GM21723 (cell line): ENCODE measurements at regions not wholly inside any gene's neighbourhood (a gene's known extent, or its start where the extent isn't known, plus 50 kb on each side); places are given as distances from the start of the nearest gene placed in this dataset.

Source experiments
- ATAC-seq: cut with Tn5 transposase; IDR thresholded peaks from one replicate; pipeline ENCODE4 v1.9.1; 2021; ENCODE audit warnings: mild to moderate bottlenecking, moderate library complexity; ENCODE audit not compliant: unreplicated experiment

GRCh38 chr10:121096617-121097431 lies 245.7 kb downstream of the WDR11 start:
- ATAC-seq = no peak

- no peak for ATAC-seq
Observed at GRCh38 chr10:121098211-121098610, 247.0 kb downstream of the WDR11 start.

- no peak for ATAC-seq
Observed at GRCh38 chr10:121098751-121099150, 247.6 kb downstream of the WDR11 start.

GRCh38 chr10:121099181-121099580 lies 248.0 kb downstream of the WDR11 start:
- no peak for ATAC-seq

- no peak for ATAC-seq
Observed at GRCh38 chr10:121099592-121099991, 248.4 kb downstream of the WDR11 start.

GRCh38 chr10:121101561-121101960 lies 250.4 kb downstream of the WDR11 start:
- ATAC-seq = no peak

GRCh38 chr10:121102706-121103105 lies 251.5 kb downstream of the WDR11 start:
- no peak for ATAC-seq

- ATAC-seq = no peak
Observed at GRCh38 chr10:121104476-121105111, 253.4 kb downstream of the WDR11 start.

GRCh38 chr10:121106611-121107010 lies 255.4 kb downstream of the WDR11 start:
- ATAC-seq = no peak

- no peak for ATAC-seq
Observed at GRCh38 chr10:121108051-121108450, 256.9 kb downstream of the WDR11 start.

GRCh38 chr10:121110369-121110768 lies 259.2 kb downstream of the WDR11 start:
- ATAC-seq = no peak

- ATAC-seq = no peak
Observed at GRCh38 chr10:121112136-121112535, 261.0 kb downstream of the WDR11 start.

- ATAC-seq = no peak
Observed at GRCh38 chr10:121112579-121113384, 261.6 kb downstream of the WDR11 start.

- ATAC-seq = no peak
Observed at GRCh38 chr10:121113385-121113696, 262.2 kb downstream of the WDR11 start.

GRCh38 chr10:121113911-121114310 lies 262.7 kb downstream of the WDR11 start:
- no peak for ATAC-seq

- no peak for ATAC-seq
Observed at GRCh38 chr10:121115154-121115553, 264.0 kb downstream of the WDR11 start.

- no peak for ATAC-seq
Observed at GRCh38 chr10:121121462-121121861, 270.3 kb downstream of the WDR11 start.

- ATAC-seq = no peak
Observed at GRCh38 chr10:121127151-121127906, 276.2 kb downstream of the WDR11 start.

GRCh38 chr10:121128164-121128563 lies 277.0 kb downstream of the WDR11 start:
- no peak for ATAC-seq

GRCh38 chr10:121129266-121129665 lies 278.1 kb downstream of the WDR11 start:
- ATAC-seq = no peak

GRCh38 chr10:121130382-121130781 lies 279.2 kb downstream of the WDR11 start:
- no peak for ATAC-seq
